ENCODE measurements at regions not wholly inside any gene's neighbourhood (a gene's known extent, or its start where the extent isn't known, plus 50 kb on each side); places are given as distances from the start of the nearest gene placed in this dataset.

DNA sequence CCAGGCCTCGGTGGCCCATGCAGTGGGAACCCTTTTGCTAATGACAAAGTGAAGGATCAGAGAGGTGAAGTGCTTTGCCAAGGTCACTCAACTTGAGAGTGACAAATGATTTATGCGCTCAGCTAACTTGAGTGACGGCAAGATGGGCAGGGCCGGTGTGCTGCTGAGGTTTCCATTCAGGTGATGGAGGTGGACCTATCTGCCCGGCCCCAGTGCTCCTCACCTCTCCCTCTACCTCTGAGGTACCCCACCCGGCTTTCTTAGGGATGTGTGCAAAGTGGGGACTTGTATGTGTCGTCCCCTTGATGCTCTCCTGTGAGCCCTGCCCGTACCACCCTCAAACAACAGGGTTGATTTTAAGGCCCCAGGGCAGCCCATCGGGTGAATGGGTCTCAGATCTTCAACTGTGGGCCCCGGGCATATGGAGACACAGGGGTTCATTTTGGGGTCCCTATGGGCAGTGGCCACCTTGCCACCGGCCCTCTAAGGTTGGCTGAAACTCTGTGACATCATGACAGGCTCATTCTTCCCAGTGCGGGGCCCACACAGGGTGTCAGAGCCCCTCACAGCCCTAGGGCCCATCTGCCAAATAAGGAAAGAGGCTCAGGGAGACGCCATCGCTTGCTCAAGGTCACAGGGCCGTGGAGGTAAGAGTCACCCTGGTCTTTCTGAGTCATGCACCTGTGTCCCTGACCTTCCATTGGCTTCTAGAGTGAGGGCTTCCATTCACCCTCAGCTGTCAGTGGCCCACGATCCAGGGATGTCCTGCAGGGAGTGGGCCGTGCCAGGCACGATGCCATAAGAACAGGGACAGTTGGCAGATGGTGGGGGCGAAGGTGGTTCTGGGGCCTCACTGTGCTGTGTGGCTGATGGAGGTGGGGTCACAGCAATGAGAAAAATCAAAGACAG lies 170.6 kb upstream of the MVB12B start:
- Histone ChIP-seq H3K4me2 (peak overlapping the region; percentile 98), H4K20me1 (no peaks in the 10 kb centered on the region), H3K36me3 (no peaks in the 10 kb centered on the region), H3K4me1 (peaks cover 92% of the 10 kb centered on the region), H3K9me3 (no peaks in the 10 kb centered on the region), H3K9ac (peak overlapping the region; percentile 8; the same call in 1 of the 2 replicates), H3K4me3 (no peak overlapping the region), H3K27me3 (no peaks in the 10 kb centered on the region), H3K27ac (peak overlapping the region; percentile 87; the same call in 1 of the 2 replicates)
- no peak for TF ChIP-seq Cebpa-rat (IDR thresholded peaks at IDR 0.05)

DNA sequence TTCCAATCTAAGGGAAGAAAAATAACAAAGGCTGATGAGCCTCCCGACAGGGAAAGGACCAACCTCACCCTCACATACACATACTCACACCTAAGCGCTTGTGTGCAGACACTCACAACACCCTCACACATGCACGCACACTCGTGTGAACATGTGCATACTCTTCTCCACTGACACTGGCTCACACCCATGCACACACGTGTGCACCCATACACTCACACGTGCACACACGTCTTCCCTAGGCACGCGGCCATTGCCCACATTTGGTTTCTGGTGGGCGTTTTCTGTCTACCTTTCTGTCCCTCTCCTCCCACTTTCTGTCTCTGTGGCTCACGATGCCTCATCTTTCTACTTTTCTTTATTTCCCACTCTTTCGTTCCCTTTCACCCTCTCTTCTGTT lies 169.7 kb upstream of the MVB12B start:
- Histone ChIP-seq H3K9me3 (no peaks in the 10 kb centered on the region), H4K20me1 (no peaks in the 10 kb centered on the region), H3K27ac (peak overlapping the region; percentile 87), H3K4me2 (peak overlapping the region; percentile 98), H3K4me3 (peak overlapping the region; percentile 39), H3K9ac (peak overlapping the region; percentile 75), H3K36me3 (no peaks in the 10 kb centered on the region), H3K4me1 (peaks cover 92% of the 10 kb centered on the region), H3K27me3 (no peaks in the 10 kb centered on the region)
- TF ChIP-seq Cebpa-rat (IDR thresholded peaks at IDR 0.05) = no peak

DNA sequence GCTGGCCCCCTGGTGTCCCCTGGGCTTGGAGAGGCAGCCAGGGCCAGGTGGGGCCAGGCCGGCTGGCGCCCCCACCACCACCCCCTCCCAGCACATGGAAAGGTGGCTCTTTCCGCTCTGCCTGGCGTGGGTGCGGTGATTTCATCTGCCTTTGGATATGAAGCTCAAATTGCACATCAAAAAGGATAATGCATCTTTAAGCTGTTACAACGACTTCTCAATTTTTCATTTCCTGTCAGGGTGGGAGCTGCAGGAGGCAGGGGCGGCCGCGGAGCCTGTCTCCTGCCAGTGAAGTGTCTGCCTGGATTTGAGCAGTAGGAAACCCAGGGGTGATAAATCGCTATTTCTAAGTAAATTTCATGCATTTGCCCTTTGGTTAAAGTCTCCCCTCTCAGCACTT lies 169.2 kb upstream of the MVB12B start:
- peak overlapping the region; percentile 39 for H3K4me3 ChIP-seq

DNA sequence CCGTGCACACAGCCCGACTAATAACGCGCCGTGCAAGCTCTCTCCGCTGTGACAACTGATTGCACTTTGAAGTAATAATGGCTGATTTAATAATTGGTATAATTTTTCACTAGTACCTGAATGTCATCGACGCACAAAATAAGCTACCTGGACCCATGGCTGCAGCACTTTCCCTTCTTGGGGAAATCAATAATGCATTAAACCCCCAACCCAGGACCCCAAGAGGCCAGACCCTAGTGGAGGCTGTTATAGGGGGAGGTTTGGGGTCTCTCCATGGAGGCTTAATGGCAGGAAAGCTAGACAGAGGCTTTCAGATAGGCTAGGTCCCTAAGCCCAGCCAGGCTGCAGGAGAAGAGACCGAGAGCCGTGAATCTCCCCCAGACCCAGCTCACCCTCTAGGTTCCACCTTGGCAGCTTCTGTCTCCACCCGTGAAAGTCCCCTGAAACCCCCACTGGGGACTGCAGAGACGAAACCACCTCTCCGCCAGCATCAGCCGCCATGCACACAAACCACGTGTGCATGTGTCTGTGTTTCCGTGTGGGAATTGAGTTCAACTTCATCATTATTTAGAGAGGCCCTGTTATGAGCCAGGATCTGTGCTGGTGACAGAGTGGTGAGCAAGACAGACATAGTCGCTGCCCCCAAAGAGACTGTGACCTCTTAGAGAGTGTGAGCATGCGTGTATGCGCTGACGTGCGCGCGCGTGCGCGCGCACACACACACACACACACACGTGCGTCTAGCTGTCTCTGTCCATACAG lies 168.6 kb upstream of the MVB12B start:
- Histone ChIP-seq H3K36me3 (no peaks in the 10 kb centered on the region), H3K9ac (peak overlapping the region; percentile 75), H3K4me2 (peak overlapping the region; percentile 98), H3K4me3 (peak overlapping the region; percentile 39), H3K27ac (peak overlapping the region; percentile 87), H4K20me1 (no peaks in the 10 kb centered on the region), H3K27me3 (no peaks in the 10 kb centered on the region), H3K9me3 (no peaks in the 10 kb centered on the region), H3K4me1 (peaks cover 95% of the 10 kb centered on the region)
- TF ChIP-seq Cebpa-rat (IDR thresholded peaks at IDR 0.05) = no peak

More for the DNA sequence above, 169.2 kb upstream of the MVB12B start:
- peaks cover 92% of the 10 kb centered on the region for H3K4me1 ChIP-seq
- no peak for TF ChIP-seq Cebpa-rat (IDR thresholded peaks at IDR 0.05)
- H4K20me1 ChIP-seq = no peaks in the 10 kb centered on the region
- peak overlapping the region; percentile 98 for H3K4me2 ChIP-seq
- no peaks in the 10 kb centered on the region for H3K36me3 ChIP-seq
- peak overlapping the region; percentile 87 for H3K27ac ChIP-seq
- H3K9me3 ChIP-seq = no peaks in the 10 kb centered on the region
- no peaks in the 10 kb centered on the region for H3K27me3 ChIP-seq
- H3K9ac ChIP-seq = peak overlapping the region; percentile 75

DNA sequence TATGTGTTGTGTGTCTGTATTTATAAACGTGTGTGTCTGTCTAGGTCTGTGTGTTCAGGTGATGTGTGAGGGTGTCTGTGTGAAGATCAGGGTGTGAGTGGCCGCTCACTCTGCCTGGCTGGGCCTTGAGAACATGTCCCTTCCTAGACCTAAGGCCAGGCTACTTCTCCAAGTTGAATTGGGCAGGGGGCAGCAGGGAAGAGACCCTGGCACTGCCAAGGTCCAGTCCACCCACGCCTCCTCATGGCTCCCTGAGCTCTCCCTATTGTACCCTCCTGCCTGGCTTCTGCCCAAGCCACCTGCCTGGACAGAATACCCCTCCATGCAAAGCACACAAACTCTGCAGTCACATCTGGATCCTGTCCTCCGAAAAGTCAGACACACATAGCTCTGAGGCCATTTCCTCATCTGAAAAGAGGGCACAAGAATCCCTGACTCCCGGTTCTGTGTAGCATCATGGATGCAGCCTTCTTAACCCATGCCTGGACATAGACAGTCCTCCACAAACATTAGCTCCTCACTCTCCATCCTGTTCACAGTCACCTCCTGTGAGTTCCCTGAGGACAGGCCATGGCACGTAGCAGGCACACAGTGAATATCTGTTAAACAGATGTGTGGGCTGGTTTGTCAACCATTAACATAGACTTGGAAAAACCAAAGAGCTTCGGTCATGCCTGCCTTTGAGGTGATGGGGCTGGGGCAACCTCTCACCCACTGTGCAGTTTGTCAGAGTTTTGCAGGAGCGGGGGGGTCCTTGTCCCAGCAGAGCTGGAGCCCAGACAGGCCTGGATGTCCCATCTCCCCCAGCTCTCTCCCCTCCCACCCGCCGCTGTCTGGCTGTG lies 167.8 kb upstream of the MVB12B start:
- H3K27ac ChIP-seq = peak overlapping the region; percentile 87
- no peaks in the 10 kb centered on the region for H4K20me1 ChIP-seq
- H3K27me3 ChIP-seq = no peaks in the 10 kb centered on the region
- no peaks in the 10 kb centered on the region for H3K36me3 ChIP-seq
- H3K4me2 ChIP-seq = peak overlapping the region; percentile 98
- H3K4me3 ChIP-seq = peak overlapping the region; percentile 29
- peaks cover 100% of the 10 kb centered on the region for H3K4me1 ChIP-seq
- H3K9me3 ChIP-seq = no peaks in the 10 kb centered on the region
- TF ChIP-seq Cebpa-rat (IDR thresholded peaks at IDR 0.05) = no peak
- peak overlapping the region; percentile 75 for H3K9ac ChIP-seq

- no peaks in the 10 kb centered on the region for H3K27me3 ChIP-seq
- no peaks in the 10 kb centered on the region for H4K20me1 ChIP-seq
- peak overlapping the region; percentile 98 for H3K4me2 ChIP-seq
- peaks cover 100% of the 10 kb centered on the region for H3K4me1 ChIP-seq
- TF ChIP-seq Cebpa-rat (IDR thresholded peaks at IDR 0.05) = no peak
- H3K9me3 ChIP-seq = no peaks in the 10 kb centered on the region
- peak overlapping the region; percentile 75 for H3K9ac ChIP-seq
- peak overlapping the region; percentile 87 for H3K27ac ChIP-seq
- no peaks in the 10 kb centered on the region for H3K36me3 ChIP-seq
- peak overlapping the region; percentile 29 for H3K4me3 ChIP-seq
Observed at GRCh38 chr9:126159430-126160060, 167.1 kb upstream of the MVB12B start.

- no peaks in the 10 kb centered on the region for H3K36me3 ChIP-seq
- peak overlapping the region; percentile 98 for H3K4me2 ChIP-seq
- peak overlapping the region; percentile 75 for H3K9ac ChIP-seq
- no peaks in the 10 kb centered on the region for H4K20me1 ChIP-seq
- H3K4me3 ChIP-seq = peak overlapping the region; percentile 29; the same call in 1 of the 2 replicates
- H3K27ac ChIP-seq = peak overlapping the region; percentile 87
- H3K9me3 ChIP-seq = no peaks in the 10 kb centered on the region
- no peaks in the 10 kb centered on the region for H3K27me3 ChIP-seq
- no peak for TF ChIP-seq Cebpa-rat (IDR thresholded peaks at IDR 0.05)
- H3K4me1 ChIP-seq = peaks cover 100% of the 10 kb centered on the region
Observed at GRCh38 chr9:126160067-126160853, 166.4 kb upstream of the MVB12B start.

DNA sequence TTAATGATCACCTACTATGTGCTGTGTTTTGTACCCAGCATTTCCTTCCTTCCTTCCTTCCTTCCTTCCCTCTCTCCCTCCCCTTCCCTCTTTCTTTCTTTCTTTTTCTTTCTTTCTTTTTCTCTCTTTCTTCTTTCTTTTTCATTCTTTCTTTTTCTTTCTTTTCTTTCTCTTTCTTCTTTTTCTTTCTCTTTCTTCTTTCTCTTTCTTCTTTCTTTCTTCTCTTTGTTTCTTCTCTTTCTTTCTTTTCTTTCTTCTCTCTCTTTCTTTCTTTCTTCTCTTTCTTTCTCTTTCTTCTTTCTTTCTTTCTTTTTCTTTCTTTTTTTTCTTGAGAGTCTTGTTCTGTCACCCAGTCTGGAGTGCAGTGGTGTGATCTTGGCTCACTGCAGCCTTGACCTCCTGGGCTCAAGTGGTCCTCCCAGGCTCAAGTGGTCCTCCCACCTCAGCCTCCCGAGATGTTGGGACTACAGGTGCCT lies 165.7 kb upstream of the MVB12B start:
- H3K36me3 ChIP-seq = no peaks in the 10 kb centered on the region
- H3K4me2 ChIP-seq = peak overlapping the region; percentile 98
- H3K4me3 ChIP-seq = no peak overlapping the region
- H3K9ac ChIP-seq = no peak overlapping the region
- peaks cover 100% of the 10 kb centered on the region for H3K4me1 ChIP-seq
- H3K27me3 ChIP-seq = no peaks in the 10 kb centered on the region
- H4K20me1 ChIP-seq = no peaks in the 10 kb centered on the region
- no peaks in the 10 kb centered on the region for H3K9me3 ChIP-seq
- peak overlapping the region; percentile 87 for H3K27ac ChIP-seq
- TF ChIP-seq Cebpa-rat (IDR thresholded peaks at IDR 0.05) = no peak

Data from BLaER1 (cell line).